GM13976 (cell line): ENCODE measurements at regions not wholly inside any gene's neighbourhood (a gene's known extent, or its start where the extent isn't known, plus 50 kb on each side); places are given as distances from the start of the nearest gene placed in this dataset.
"Not testable (repeated sequence)": the region's sequence is repeated elsewhere in the genome, so short reads cannot be mapped to it uniquely, and the experiment has no call there.

Experiments used
- DNase-seq: peaks from one replicate; pipeline ENCODE4 v3.0.0; 2012; ENCODE audit warnings: low spot score
- in situ Hi-C: fragments of 300-500 bp; cut with MboI; formaldehyde crosslinking; loops from one replicate; pipeline ENCODE4 v1.12.0; 2022; ENCODE audit warnings: low sequenced_read_pairs, mixed read lengths, inconsistent platforms; ENCODE audit not compliant: unreplicated experiment
- TF ChIP-seq, protein P1 (sequence below): IDR thresholded peaks from 2 replicates; pipeline ENCODE4 v1.5.1; 2012; ENCODE audit warnings: borderline replicate concordance, mild to moderate bottlenecking; ENCODE audit not compliant: insufficient read depth; ENCODE audit errors: extremely low read depth, missing control alignments, control extremely low read depth

- in situ Hi-C loops = no loop called here
- DNase-seq = no peak
- TF ChIP-seq, protein P1, sequence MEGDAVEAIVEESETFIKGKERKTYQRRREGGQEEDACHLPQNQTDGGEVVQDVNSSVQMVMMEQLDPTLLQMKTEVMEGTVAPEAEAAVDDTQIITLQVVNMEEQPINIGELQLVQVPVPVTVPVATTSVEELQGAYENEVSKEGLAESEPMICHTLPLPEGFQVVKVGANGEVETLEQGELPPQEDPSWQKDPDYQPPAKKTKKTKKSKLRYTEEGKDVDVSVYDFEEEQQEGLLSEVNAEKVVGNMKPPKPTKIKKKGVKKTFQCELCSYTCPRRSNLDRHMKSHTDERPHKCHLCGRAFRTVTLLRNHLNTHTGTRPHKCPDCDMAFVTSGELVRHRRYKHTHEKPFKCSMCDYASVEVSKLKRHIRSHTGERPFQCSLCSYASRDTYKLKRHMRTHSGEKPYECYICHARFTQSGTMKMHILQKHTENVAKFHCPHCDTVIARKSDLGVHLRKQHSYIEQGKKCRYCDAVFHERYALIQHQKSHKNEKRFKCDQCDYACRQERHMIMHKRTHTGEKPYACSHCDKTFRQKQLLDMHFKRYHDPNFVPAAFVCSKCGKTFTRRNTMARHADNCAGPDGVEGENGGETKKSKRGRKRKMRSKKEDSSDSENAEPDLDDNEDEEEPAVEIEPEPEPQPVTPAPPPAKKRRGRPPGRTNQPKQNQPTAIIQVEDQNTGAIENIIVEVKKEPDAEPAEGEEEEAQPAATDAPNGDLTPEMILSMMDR = no peak
Measured at GRCh38 chr3:147333098-147333497, 73.2 kb downstream of the ZIC4 start.

GRCh38 chr3:147328711-147329110 lies 77.6 kb downstream of the ZIC4 start:
- TF ChIP-seq, protein P1 = no peak
- in situ Hi-C loops = no loop called here
- DNase-seq = no peak

DNA sequence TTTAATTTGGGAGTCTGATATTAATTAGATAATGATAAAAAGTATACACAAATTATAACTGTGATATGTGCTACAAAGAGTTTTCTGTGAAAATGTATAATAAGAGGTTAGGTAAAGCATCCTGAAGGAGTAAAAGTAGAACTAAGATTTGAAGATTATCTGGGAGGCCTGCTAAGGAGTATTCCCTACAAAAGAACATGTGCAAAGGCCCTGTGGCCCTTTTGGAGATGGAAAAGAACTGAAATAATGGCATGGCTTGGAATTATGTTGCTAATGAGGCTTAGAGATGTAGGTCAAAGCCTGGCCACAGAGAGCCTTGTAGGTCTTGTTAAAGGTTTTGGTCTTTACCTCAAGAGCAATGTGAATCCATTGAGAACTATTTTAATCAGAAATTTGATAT lies 82.0 kb downstream of the ZIC4 start:
- in situ Hi-C loops = no loop called here
- DNase-seq = no peak
- TF ChIP-seq, protein P1 = no peak

- DNase-seq = no peak
- in situ Hi-C loops = no loop called here
- TF ChIP-seq, protein P1 = no peak
Measured at GRCh38 chr3:147318900-147319299, 87.4 kb downstream of the ZIC4 start.

DNA sequence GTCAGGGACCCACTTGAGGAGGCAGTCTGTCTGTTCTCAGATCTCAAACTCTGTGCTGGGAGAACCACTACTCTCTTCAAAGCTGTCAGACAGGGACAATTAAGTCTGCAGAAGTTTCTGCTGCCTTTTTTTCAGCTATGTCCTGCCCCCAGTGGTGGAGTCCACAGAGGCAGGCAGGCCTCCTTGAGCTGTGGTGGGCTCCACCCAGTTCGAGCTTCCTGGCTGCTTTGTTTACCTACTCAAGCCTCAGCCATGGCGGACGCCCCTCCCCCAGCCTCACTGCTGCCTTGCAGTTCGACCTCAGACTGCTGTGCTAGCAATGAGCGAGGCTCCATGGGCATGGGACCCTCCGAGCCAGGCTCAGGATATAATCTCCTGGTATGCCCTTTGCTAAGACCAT lies 89.3 kb downstream of the ZIC4 start:
- DNase-seq, in situ Hi-C loops: not testable (repeated sequence)

GRCh38 chr3:147313513-147313912 lies 92.8 kb downstream of the ZIC4 start:
- TF ChIP-seq, protein P1 = no peak
- in situ Hi-C loops = no loop called here
- DNase-seq = no peak

- in situ Hi-C loops = no loop called here
- DNase-seq = no peak
- TF ChIP-seq, protein P1 = no peak
Measured at GRCh38 chr3:147312786-147313280, 93.5 kb downstream of the ZIC4 start.
